ENCODE measurements at regions not wholly inside any gene's neighbourhood (a gene's known extent, or its start where the extent isn't known, plus 50 kb on each side); places are given as distances from the start of the nearest gene placed in this dataset.

GRCh38 chr17:36816214-36816906 lies 120.9 kb upstream of the LHX1 start:
- DNase-seq (ENCODE audit: low read depth), result no peak

- DNase-seq (ENCODE audit: low read depth), result no peak
Observed at GRCh38 chr17:36816907-36817288, 120.4 kb upstream of the LHX1 start.

GRCh38 chr17:36817483-36818048 lies 119.7 kb upstream of the LHX1 start:
- no peak for DNase-seq (ENCODE audit: low read depth)

- DNase-seq (ENCODE audit: low read depth), result no peak
Observed at GRCh38 chr17:36818134-36818825, 119.0 kb upstream of the LHX1 start.

- no peak for DNase-seq (ENCODE audit: low read depth)
Observed at GRCh38 chr17:36823850-36824677, 113.2 kb upstream of the LHX1 start.

GRCh38 chr17:36824678-36825101 lies 112.6 kb upstream of the LHX1 start:
- no peak for DNase-seq (ENCODE audit: low read depth)

- no peak for DNase-seq (ENCODE audit: low read depth)
Observed at GRCh38 chr17:36825113-36825512, 112.2 kb upstream of the LHX1 start.

- DNase-seq (ENCODE audit: low read depth), result no peak
Observed at GRCh38 chr17:36825521-36825920, 111.8 kb upstream of the LHX1 start.

GRCh38 chr17:36825951-36826350 lies 111.3 kb upstream of the LHX1 start:
- no peak for DNase-seq (ENCODE audit: low read depth)

GRCh38 chr17:36827081-36827480 lies 110.2 kb upstream of the LHX1 start:
- no peak for DNase-seq (ENCODE audit: low read depth)

GRCh38 chr17:36829676-36830075 lies 107.6 kb upstream of the LHX1 start:
- no peak for DNase-seq (ENCODE audit: low read depth)

GRCh38 chr17:36833279-36833678 lies 104.0 kb upstream of the LHX1 start:
- no peak for DNase-seq (ENCODE audit: low read depth)

- no peak for DNase-seq (ENCODE audit: low read depth)
Observed at GRCh38 chr17:36835036-36835435, 102.2 kb upstream of the LHX1 start.

GRCh38 chr17:36837195-36837938 lies 99.9 kb upstream of the LHX1 start:
- DNase-seq (ENCODE audit: low read depth), result no peak

- no peak for DNase-seq (ENCODE audit: low read depth)
Observed at GRCh38 chr17:36837939-36838272, 99.4 kb upstream of the LHX1 start.

GRCh38 chr17:36839256-36839655 lies 98.0 kb upstream of the LHX1 start:
- no peak for DNase-seq (ENCODE audit: low read depth)

GRCh38 chr17:36840796-36841195 lies 96.5 kb upstream of the LHX1 start:
- DNase-seq (ENCODE audit: low read depth), result no peak

- no peak for DNase-seq (ENCODE audit: low read depth)
Observed at GRCh38 chr17:36842231-36842819, 95.0 kb upstream of the LHX1 start.

- no peak for DNase-seq (ENCODE audit: low read depth)
Observed at GRCh38 chr17:36842963-36843558, 94.2 kb upstream of the LHX1 start.

GRCh38 chr17:36844013-36844412 lies 93.3 kb upstream of the LHX1 start:
- no peak for DNase-seq (ENCODE audit: low read depth)

- no peak for DNase-seq (ENCODE audit: low read depth)
Observed at GRCh38 chr17:36844601-36845000, 92.7 kb upstream of the LHX1 start.

Data from HS-27A (cell line).